ENCODE measurements at regions not wholly inside any gene's neighbourhood (a gene's known extent, or its start where the extent isn't known, plus 50 kb on each side); places are given as distances from the start of the nearest gene placed in this dataset.

DNA sequence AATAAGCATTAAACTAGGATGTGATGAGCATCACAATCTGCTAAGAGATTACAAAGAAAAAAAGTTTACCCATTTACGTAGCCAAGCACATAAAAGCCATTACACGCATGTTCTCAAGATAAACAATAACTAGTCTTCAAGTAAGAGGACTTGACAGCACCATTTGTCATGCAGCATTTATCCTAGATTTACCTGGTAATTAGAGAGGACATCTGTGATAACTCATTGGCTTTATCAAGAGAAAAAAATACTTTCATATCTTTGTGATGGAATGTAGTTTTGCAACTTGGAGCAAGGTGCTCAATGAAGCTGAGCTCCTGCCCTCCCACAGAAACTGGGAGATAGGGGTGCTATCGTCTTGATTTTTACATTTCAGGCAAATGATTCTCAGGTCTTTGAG, 1023.7 kb downstream of the FSCB start:
- Histone ChIP-seq H3F3A (ENCODE audit: control insufficient read depth, insufficient read depth) (no peaks in the 10 kb centered on the region), H3K9me2 (replicated peaks; ENCODE audit: control insufficient read depth, low read length) (no peaks in the 10 kb centered on the region), H4K20me1 (ENCODE audit: control insufficient read depth, insufficient read depth, low read depth, low read length) (no peaks in the 10 kb centered on the region), H3K9me3 (ENCODE audit: control insufficient read depth, insufficient read depth, low read length) (no peaks in the 10 kb centered on the region), H3K79me2 (ENCODE audit: control insufficient read depth, low read length) (no peaks in the 10 kb centered on the region), H3K27me3 (ENCODE audit: control insufficient read depth, low read length) (no peaks in the 10 kb centered on the region), H3K4me1 (ENCODE audit: control insufficient read depth, low read length) (no peaks in the 10 kb centered on the region), H3K27ac (ENCODE audit: low read depth, low read length) (no peak overlapping the region), H3K4me3 (ENCODE audit: low read length) (no peak overlapping the region), H3K4me2 (ENCODE audit: low read length) (no peak overlapping the region), H3K36me3 (ENCODE audit: control insufficient read depth, low read length) (no peaks in the 10 kb centered on the region)
- TF ChIP-seq, protein P1, sequence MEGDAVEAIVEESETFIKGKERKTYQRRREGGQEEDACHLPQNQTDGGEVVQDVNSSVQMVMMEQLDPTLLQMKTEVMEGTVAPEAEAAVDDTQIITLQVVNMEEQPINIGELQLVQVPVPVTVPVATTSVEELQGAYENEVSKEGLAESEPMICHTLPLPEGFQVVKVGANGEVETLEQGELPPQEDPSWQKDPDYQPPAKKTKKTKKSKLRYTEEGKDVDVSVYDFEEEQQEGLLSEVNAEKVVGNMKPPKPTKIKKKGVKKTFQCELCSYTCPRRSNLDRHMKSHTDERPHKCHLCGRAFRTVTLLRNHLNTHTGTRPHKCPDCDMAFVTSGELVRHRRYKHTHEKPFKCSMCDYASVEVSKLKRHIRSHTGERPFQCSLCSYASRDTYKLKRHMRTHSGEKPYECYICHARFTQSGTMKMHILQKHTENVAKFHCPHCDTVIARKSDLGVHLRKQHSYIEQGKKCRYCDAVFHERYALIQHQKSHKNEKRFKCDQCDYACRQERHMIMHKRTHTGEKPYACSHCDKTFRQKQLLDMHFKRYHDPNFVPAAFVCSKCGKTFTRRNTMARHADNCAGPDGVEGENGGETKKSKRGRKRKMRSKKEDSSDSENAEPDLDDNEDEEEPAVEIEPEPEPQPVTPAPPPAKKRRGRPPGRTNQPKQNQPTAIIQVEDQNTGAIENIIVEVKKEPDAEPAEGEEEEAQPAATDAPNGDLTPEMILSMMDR (IDR thresholded peaks at IDR 0.05; ENCODE audit: low read depth, low read length, poor library complexity, severe bottlenecking) = no peak
- TF ChIP-seq EZH2phosphoT487 (IDR thresholded peaks at IDR 0.05; ENCODE audit: borderline replicate concordance, low read length) = no peak

DNA sequence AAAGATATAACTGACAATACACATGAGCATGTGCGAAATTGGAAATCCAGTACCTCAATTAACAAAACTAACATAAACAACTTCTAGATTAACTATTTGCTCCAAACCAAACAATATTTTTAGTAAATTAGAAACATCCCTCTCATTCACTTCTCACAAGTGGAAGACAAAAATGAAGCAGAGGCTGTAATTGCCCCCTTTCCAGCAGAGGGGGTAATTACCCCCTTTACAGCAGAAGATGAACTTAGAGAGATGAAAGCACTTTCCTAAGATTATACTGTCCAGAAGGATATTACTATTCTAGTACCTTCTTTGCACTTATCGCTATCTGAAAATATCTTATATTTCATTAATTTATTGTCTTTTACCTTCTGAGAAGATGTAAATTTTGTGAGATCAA, 1025.2 kb downstream of the FSCB start:
- H3K4me3 ChIP-seq (ENCODE audit: low read length) = no peak overlapping the region
- TF ChIP-seq, protein P1 (IDR thresholded peaks at IDR 0.05; ENCODE audit: low read depth, low read length, poor library complexity, severe bottlenecking) = no peak
- TF ChIP-seq EZH2phosphoT487 (IDR thresholded peaks at IDR 0.05; ENCODE audit: borderline replicate concordance, low read length) = no peak
- no peaks in the 10 kb centered on the region for H3K9me3 ChIP-seq (ENCODE audit: control insufficient read depth, insufficient read depth, low read length)
- no peaks in the 10 kb centered on the region for H3K79me2 ChIP-seq (ENCODE audit: control insufficient read depth, low read length)
- no peaks in the 10 kb centered on the region for H3K27me3 ChIP-seq (ENCODE audit: control insufficient read depth, low read length)
- no peak overlapping the region for H3K4me2 ChIP-seq (ENCODE audit: low read length)
- H4K20me1 ChIP-seq (ENCODE audit: control insufficient read depth, insufficient read depth, low read depth, low read length) = no peaks in the 10 kb centered on the region
- H3K4me1 ChIP-seq (ENCODE audit: control insufficient read depth, low read length) = no peaks in the 10 kb centered on the region
- no peaks in the 10 kb centered on the region for H3K36me3 ChIP-seq (ENCODE audit: control insufficient read depth, low read length)
- no peaks in the 10 kb centered on the region for H3F3A ChIP-seq (ENCODE audit: control insufficient read depth, insufficient read depth)
- no peaks in the 10 kb centered on the region for H3K9me2 ChIP-seq (replicated peaks; ENCODE audit: control insufficient read depth, low read length)
- H3K27ac ChIP-seq (ENCODE audit: low read depth, low read length) = no peak overlapping the region

DNA sequence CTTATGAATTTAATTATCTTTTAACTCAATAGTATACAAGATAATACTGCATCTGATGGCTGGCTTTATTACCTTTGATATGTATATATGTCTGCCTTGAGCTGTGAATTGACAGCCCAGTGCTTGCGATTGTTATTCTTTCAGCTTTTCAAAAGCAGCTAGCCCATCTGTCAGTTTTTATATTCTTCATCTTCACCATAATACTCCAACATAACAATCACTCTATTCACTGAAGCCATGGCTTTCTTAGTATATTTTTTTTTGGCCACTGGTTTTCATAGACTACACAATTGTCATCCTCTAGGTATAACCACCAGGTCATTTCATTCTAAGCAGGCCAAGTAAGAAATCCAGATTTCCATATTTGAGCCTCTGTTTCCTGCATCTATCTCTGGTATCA, 1026.1 kb downstream of the FSCB start:
- no peak overlapping the region for H3K4me3 ChIP-seq (ENCODE audit: low read length)
- no peaks in the 10 kb centered on the region for H3K9me3 ChIP-seq (ENCODE audit: control insufficient read depth, insufficient read depth, low read length)
- no peak overlapping the region for H3K27ac ChIP-seq (ENCODE audit: low read depth, low read length)
- H3K4me1 ChIP-seq (ENCODE audit: control insufficient read depth, low read length) = no peaks in the 10 kb centered on the region
- no peaks in the 10 kb centered on the region for H3K79me2 ChIP-seq (ENCODE audit: control insufficient read depth, low read length)
- H3K36me3 ChIP-seq (ENCODE audit: control insufficient read depth, low read length) = no peaks in the 10 kb centered on the region
- H4K20me1 ChIP-seq (ENCODE audit: control insufficient read depth, insufficient read depth, low read depth, low read length) = no peaks in the 10 kb centered on the region
- no peaks in the 10 kb centered on the region for H3K9me2 ChIP-seq (replicated peaks; ENCODE audit: control insufficient read depth, low read length)
- no peak for TF ChIP-seq EZH2phosphoT487 (IDR thresholded peaks at IDR 0.05; ENCODE audit: borderline replicate concordance, low read length)
- TF ChIP-seq, protein P1 (IDR thresholded peaks at IDR 0.05; ENCODE audit: low read depth, low read length, poor library complexity, severe bottlenecking) = no peak
- H3F3A ChIP-seq (ENCODE audit: control insufficient read depth, insufficient read depth) = no peaks in the 10 kb centered on the region
- H3K4me2 ChIP-seq (ENCODE audit: low read length) = no peak overlapping the region
- H3K27me3 ChIP-seq (ENCODE audit: control insufficient read depth, low read length) = no peaks in the 10 kb centered on the region
